ENCODE measurements at regions not wholly inside any gene's neighbourhood (a gene's known extent, or its start where the extent isn't known, plus 50 kb on each side); places are given as distances from the start of the nearest gene placed in this dataset.
"Not testable (repeated sequence)": the region's sequence is repeated elsewhere in the genome, so short reads cannot be mapped to it uniquely, and the experiment has no call there.

DNA sequence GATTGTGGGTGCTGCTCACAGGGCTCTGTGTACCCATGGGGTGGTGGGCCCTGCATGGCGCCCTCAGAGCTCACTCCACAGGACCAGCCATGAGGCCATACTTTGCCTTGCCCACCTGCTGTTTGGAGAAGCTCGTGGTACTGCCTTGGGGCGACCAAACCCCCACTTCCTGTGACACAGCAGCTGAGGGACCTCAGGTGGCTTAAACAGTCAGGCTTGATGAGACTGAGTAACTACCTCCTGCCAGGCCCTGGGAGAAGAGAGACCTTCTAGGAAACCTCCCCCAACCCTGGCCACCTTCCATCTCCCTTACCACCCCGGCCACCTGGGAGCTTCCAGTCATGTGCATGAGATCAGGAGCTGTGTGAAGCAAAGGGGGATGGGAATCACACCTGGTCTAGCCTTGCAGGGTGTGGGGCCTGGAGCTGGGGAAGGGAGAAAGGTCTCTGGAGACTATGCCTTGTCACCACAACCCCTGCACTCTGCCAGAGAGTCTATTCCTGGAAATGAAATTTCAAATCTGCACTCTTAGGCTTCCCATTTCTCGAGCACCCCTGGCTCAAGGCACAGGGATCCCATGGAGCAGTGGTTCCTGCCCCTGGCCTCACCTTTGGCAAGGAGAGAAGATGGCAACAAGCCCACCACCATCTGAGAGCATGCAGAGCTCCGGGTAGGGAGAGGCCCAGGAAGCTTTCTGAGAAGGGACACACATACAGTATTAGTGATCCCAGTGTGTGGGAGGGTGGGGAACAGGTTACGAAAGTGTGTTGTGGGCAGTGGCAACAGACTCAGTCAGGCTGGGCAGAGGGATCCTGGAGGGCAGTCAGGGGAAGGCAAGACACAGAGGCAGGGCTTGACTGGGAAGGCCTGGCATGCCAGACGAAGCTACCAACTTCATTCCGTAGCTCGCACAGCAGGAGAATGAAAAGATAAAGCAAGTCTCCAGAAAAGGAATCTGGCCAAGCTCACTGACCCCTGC, 125.0 kb downstream of the URI1 start:
- no peak for TF ChIP-seq CTCF (IDR thresholded peaks at IDR 0.05)
- TF ChIP-seq ZFX (IDR thresholded peaks at IDR 0.05; ENCODE audit: borderline replicate concordance), result no peak
- H3K27ac ChIP-seq, result no peak overlapping the region

GRCh38 chr19:30067956-30068506, 126.0 kb downstream of the URI1 start:
- H3K27ac ChIP-seq, result not testable (repeated sequence)

- no peak for TF ChIP-seq ZFX (IDR thresholded peaks at IDR 0.05; ENCODE audit: borderline replicate concordance)
- TF ChIP-seq CTCF (IDR thresholded peaks at IDR 0.05), result no peak
- H3K27ac ChIP-seq, result no peak overlapping the region
Observed at GRCh38 chr19:30068528-30069395, 126.7 kb downstream of the URI1 start.

GRCh38 chr19:30069535-30070197, 127.6 kb downstream of the URI1 start:
- no peak overlapping the region for H3K27ac ChIP-seq
- TF ChIP-seq ZFX (IDR thresholded peaks at IDR 0.05; ENCODE audit: borderline replicate concordance) (no peak), CTCF (IDR thresholded peaks at IDR 0.05) (no peak)

DNA sequence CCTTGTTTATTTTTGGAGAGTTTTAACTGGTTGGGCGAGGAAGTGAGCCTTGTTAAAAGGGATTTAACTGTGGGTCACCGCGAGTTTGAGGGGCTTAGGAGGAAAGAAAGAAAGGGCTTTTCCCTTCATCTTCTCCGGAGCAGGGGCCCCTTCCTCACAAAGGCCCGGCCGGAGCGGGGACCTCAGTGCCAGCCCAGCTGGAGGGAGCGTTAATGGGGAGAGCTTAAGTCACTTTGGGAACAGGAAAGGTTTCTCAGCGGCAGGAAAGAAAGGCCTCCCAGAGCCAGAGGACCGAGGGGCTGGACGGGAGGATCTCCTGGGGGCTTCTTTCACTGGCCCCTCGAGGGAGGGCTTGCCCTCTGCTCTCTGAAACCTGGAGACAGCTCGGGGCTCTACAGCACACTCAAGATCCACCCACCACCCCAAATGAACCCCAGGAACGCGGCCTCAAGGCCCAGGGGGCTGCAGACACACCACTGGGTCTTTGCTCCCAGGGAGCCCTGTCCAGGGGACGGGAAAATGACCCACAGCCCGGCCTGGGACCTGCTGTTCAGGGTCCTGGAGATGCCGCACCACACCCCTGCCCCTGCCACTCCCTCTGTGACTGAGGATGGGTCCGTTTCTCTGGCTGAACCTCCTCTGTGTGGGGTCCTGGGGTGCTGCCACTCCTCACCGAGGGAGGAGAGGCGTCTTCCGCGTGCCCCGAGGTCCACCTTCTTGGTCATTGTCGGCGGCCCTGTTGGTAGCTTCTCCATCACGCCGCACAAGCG, 128.3 kb downstream of the URI1 start:
- TF ChIP-seq ZFX (IDR thresholded peaks at IDR 0.05; ENCODE audit: borderline replicate concordance), result no peak
- TF ChIP-seq CTCF (IDR thresholded peaks at IDR 0.05), result no peak
- no peak overlapping the region for H3K27ac ChIP-seq

- H3K27ac ChIP-seq, result no peak overlapping the region
- no peak for TF ChIP-seq CTCF (IDR thresholded peaks at IDR 0.05)
- TF ChIP-seq ZFX (IDR thresholded peaks at IDR 0.05; ENCODE audit: borderline replicate concordance), result no peak
Observed at GRCh38 chr19:30070968-30071632, 129.1 kb downstream of the URI1 start.
